ENCODE measurements at regions not wholly inside any gene's neighbourhood (a gene's known extent, or its start where the extent isn't known, plus 50 kb on each side); places are given as distances from the start of the nearest gene placed in this dataset.

DNA sequence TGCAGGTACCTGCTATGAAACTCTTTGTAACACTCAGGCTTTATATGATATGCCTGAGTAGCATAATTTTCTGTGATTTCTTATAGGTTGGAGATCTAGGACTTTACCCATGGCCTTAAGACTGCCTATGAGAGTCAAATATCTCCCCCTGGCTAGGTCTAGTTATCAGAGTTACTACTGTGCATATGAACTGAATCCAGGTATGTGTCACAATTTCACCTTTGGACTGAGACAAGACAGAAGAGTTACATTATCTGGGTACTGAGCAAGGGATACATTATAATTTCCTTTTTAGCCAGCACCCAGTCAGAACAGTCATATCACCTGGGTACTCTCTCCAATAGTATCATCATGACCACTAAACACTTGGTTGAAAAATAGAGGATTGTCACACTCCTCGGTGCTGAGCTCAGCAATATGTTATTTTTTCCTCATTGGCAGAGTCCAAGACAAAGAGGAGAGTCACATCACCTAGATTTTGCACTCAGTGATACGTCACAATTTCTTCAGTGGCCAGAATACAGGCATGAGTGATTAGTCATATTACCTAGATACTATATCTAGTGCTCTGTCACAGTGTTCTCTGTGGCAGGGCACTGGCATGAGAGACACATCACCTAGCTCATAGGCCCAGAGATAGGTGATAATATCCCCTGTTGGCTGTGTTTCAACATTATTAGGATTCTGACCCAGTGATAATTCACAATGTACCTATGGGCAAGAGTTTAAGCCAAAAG, 1027.6 kb upstream of the AMELY start:
- TF ChIP-seq, protein P1, sequence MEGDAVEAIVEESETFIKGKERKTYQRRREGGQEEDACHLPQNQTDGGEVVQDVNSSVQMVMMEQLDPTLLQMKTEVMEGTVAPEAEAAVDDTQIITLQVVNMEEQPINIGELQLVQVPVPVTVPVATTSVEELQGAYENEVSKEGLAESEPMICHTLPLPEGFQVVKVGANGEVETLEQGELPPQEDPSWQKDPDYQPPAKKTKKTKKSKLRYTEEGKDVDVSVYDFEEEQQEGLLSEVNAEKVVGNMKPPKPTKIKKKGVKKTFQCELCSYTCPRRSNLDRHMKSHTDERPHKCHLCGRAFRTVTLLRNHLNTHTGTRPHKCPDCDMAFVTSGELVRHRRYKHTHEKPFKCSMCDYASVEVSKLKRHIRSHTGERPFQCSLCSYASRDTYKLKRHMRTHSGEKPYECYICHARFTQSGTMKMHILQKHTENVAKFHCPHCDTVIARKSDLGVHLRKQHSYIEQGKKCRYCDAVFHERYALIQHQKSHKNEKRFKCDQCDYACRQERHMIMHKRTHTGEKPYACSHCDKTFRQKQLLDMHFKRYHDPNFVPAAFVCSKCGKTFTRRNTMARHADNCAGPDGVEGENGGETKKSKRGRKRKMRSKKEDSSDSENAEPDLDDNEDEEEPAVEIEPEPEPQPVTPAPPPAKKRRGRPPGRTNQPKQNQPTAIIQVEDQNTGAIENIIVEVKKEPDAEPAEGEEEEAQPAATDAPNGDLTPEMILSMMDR (IDR thresholded peaks at IDR 0.05 in 4 of 5, conservative IDR thresholded peaks at IDR 0.05 in 1 of 5), result no peak
- TF ChIP-seq POLR2A (IDR thresholded peaks at IDR 0.05), result no peak

Data from gastrocnemius medialis (tissue), 4 donors.